Suprapubic skin (tissue), 4 donors: ENCODE measurements at regions not wholly inside any gene's neighbourhood (a gene's known extent, or its start where the extent isn't known, plus 50 kb on each side); places are given as distances from the start of the nearest gene placed in this dataset.

Experiments
- DNase-seq, 2 donors: peaks; one replicate each; pipeline ENCODE4 v3.0.0-alpha.2; 2019; ENCODE audit warnings: low spot score in 2 of 2
- H3K27ac ChIP-seq: fragments of 200-600 bp; sonication (generic); one replicate; pipeline ENCODE4 v1.5.1; 2019
- H3K27me3 ChIP-seq: fragments of 200-600 bp; sonication (generic); one replicate; pipeline ENCODE4 v1.5.1; 2019
- H3K36me3 ChIP-seq: fragments of 200-600 bp; sonication (generic); one replicate; pipeline ENCODE4 v1.5.1; 2019
- H3K4me1 ChIP-seq: fragments of 200-600 bp; sonication (generic); one replicate; pipeline ENCODE4 v1.5.1; 2019
- H3K4me3 ChIP-seq: fragments of 200-600 bp; sonication (generic); one replicate; pipeline ENCODE4 v1.5.1; 2019; ENCODE audit warnings: mild to moderate bottlenecking
- H3K9me3 ChIP-seq: fragments of 200-600 bp; sonication (generic); one replicate; pipeline ENCODE4 v1.5.1; 2019
- CTCF ChIP-seq, 2 donors: fragments of 200-600 bp in 1 of 2; fragments of 450-650 bp in 1 of 2; sonication (generic) in 1 of 2; IDR thresholded peaks; one replicate each; pipeline ENCODE4 v1.5.1; 2016 to 2019; ENCODE audit warnings: antibody characterized with exemption in 2 of 2, mild to moderate bottlenecking in 1 of 2, moderate library complexity in 1 of 2
- EP300 ChIP-seq: sonication (generic); formaldehyde crosslinking; IDR thresholded peaks from one replicate; pipeline ENCODE4 v1.6.1; 2017; ENCODE audit warnings: antibody characterized with exemption
- POLR2A ChIP-seq, 2 donors: fragments of 450-650 bp; IDR thresholded peaks; one replicate each; pipeline ENCODE4 v1.6.1; 2017; ENCODE audit warnings: antibody characterized with exemption in 2 of 2, mild to moderate bottlenecking in 2 of 2, moderate library complexity in 2 of 2
- POLR2AphosphoS5 ChIP-seq, 3 donors: sonication (generic); formaldehyde crosslinking; IDR thresholded peaks; one replicate each; pipeline ENCODE4 v1.6.1; 2017; ENCODE audit warnings: antibody characterized with exemption in 3 of 3
- WGBS: methylation state at CpG from one replicate; pipeline ENCODE4 v1.1.5; 2018; 5-methylcytosine and 5-hydroxymethylcytosine counted together

- Histone ChIP-seq H3K27ac (no peak overlapping the region), H3K9me3 (no peaks in the 10 kb centered on the region), H3K27me3 (no peaks in the 10 kb centered on the region), H3K36me3 (no peaks in the 10 kb centered on the region), H3K4me1 (no peaks in the 10 kb centered on the region), H3K4me3 (no peak overlapping the region)
- no peak for TF ChIP-seq EP300
- no peak for TF ChIP-seq CTCF (IDR thresholded peaks at IDR 0.05)
- no peak for TF ChIP-seq POLR2A (IDR thresholded peaks at IDR 0.05)
- TF ChIP-seq POLR2AphosphoS5 (IDR thresholded peaks at IDR 0.05) = no peak
- no peak for DNase-seq
- WGBS = 63% methylated on average over 2 of the region's 2 CpGs
Measured at GRCh38 chr10:125559210-125559609, 123.8 kb downstream of the TEX36 start.

GRCh38 chr10:125557801-125558505 lies 125.0 kb downstream of the TEX36 start:
- Histone ChIP-seq H3K36me3 (no peaks in the 10 kb centered on the region), H3K27ac (no peak overlapping the region), H3K27me3 (no peaks in the 10 kb centered on the region), H3K4me3 (no peak overlapping the region), H3K4me1 (no peaks in the 10 kb centered on the region), H3K9me3 (no peaks in the 10 kb centered on the region)
- no peak for DNase-seq
- 65% methylated on average over 7 of the region's 7 CpGs for WGBS
- TF ChIP-seq POLR2A (IDR thresholded peaks at IDR 0.05) (no peak), EP300 (no peak)

GRCh38 chr10:125557311-125557710 lies 125.7 kb downstream of the TEX36 start:
- no peak for DNase-seq
- H3K27ac ChIP-seq = no peak overlapping the region
- no peak overlapping the region for H3K4me3 ChIP-seq
- H3K9me3 ChIP-seq = no peaks in the 10 kb centered on the region
- H3K4me1 ChIP-seq = no peaks in the 10 kb centered on the region
- no peaks in the 10 kb centered on the region for H3K27me3 ChIP-seq
- TF ChIP-seq EP300 = no peak
- TF ChIP-seq CTCF (IDR thresholded peaks at IDR 0.05) = no peak
- TF ChIP-seq POLR2A (IDR thresholded peaks at IDR 0.05) = no peak
- no peak for TF ChIP-seq POLR2AphosphoS5 (IDR thresholded peaks at IDR 0.05)
- WGBS = 32% methylated on average over 4 of the region's 4 CpGs
- H3K36me3 ChIP-seq = no peaks in the 10 kb centered on the region

GRCh38 chr10:125556882-125557281 lies 126.1 kb downstream of the TEX36 start:
- no peak overlapping the region for H3K4me3 ChIP-seq
- DNase-seq = no peak
- H3K9me3 ChIP-seq = no peaks in the 10 kb centered on the region
- no peaks in the 10 kb centered on the region for H3K36me3 ChIP-seq
- 36% methylated on average over 4 of the region's 4 CpGs for WGBS
- no peak overlapping the region for H3K27ac ChIP-seq
- TF ChIP-seq EP300 (no peak), POLR2AphosphoS5 (IDR thresholded peaks at IDR 0.05) (no peak), POLR2A (IDR thresholded peaks at IDR 0.05) (no peak), CTCF (IDR thresholded peaks at IDR 0.05) (no peak)
- no peaks in the 10 kb centered on the region for H3K27me3 ChIP-seq
- no peaks in the 10 kb centered on the region for H3K4me1 ChIP-seq

- Histone ChIP-seq H3K36me3 (no peaks in the 10 kb centered on the region), H3K9me3 (no peaks in the 10 kb centered on the region), H3K4me3 (no peak overlapping the region), H3K27me3 (no peaks in the 10 kb centered on the region), H3K27ac (no peak overlapping the region), H3K4me1 (no peaks in the 10 kb centered on the region)
- DNase-seq = no peak
- WGBS = 79% methylated on average over 12 of the region's 12 CpGs
- no peak for TF ChIP-seq POLR2A (IDR thresholded peaks at IDR 0.05)
- TF ChIP-seq EP300 = no peak
- no peak for TF ChIP-seq CTCF (IDR thresholded peaks at IDR 0.05)
- no peak for TF ChIP-seq POLR2AphosphoS5 (IDR thresholded peaks at IDR 0.05)
Measured at GRCh38 chr10:125555743-125556142, 127.2 kb downstream of the TEX36 start.

- no peak for DNase-seq
- no peaks in the 10 kb centered on the region for H3K27me3 ChIP-seq
- TF ChIP-seq POLR2A (IDR thresholded peaks at IDR 0.05) (no peak), POLR2AphosphoS5 (IDR thresholded peaks at IDR 0.05) (no peak), CTCF (IDR thresholded peaks at IDR 0.05) (no peak), EP300 (no peak)
- WGBS = 87% methylated on average over 9 of the region's 9 CpGs
- H3K9me3 ChIP-seq = no peaks in the 10 kb centered on the region
- no peak overlapping the region for H3K27ac ChIP-seq
- no peaks in the 10 kb centered on the region for H3K4me1 ChIP-seq
- H3K36me3 ChIP-seq = no peaks in the 10 kb centered on the region
- no peak overlapping the region for H3K4me3 ChIP-seq
Measured at GRCh38 chr10:125555267-125555666, 127.7 kb downstream of the TEX36 start.
